SK-N-MC (cell line): ENCODE measurements at regions not wholly inside any gene's neighbourhood (a gene's known extent, or its start where the extent isn't known, plus 50 kb on each side); places are given as distances from the start of the nearest gene placed in this dataset.

Experiments used
- EZH2 ChIP-seq: fragments of 200-600 bp; sonication (generic); IDR thresholded peaks from one replicate; pipeline ENCODE4 v1.6.1; 2017; ENCODE audit warnings: antibody characterized with exemption
- POLR2AphosphoS5 ChIP-seq: IDR thresholded peaks from 2 replicates; pipeline ENCODE4 v1.6.1; 2012; ENCODE audit warnings: mild to moderate bottlenecking, low read depth, low read length, borderline replicate concordance

DNA sequence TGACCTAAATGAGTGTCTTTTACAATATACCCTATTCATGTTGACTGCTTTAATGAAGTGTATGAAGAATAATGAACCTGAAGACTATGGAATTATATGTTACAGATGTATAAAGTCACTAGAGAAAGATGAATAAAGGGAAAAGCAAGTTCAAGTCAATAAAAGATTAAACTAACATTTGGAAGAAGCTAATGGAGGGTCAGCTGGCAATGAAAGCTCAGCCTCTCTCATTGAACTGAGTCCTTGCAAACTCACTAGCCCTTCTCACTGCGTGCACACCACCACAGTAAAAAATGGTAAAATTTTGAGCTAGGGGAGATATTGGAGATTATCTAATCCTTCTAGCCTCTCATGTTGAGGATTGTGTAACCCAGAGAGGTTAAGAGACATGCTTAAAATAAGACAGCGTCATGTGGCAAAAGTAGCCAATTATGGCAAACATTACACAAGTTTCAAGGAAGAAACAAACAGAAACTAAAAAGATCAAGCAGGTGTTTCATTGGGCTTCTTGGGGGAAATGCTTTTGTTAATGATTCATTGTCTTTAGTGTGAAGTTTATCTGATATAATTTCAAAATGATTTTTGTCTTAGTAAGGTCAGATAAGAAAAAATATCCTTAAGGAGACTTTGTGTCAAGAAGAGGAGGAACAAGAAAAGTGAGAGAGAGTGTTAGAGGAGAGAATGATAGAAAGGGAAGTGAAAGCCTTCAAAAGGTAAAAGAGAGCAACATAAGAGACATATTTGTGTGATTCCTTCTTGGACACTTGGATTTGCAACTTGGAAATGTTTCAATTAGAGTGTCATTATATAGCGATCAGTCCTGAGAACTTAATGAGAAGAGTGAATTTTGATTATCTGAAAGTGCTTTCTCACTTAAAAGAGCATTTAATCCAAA is 893.7 kb upstream of the FAM98A start:
- TF ChIP-seq EZH2 (no peak), POLR2AphosphoS5 (no peak)
